ENCODE measurements at regions not wholly inside any gene's neighbourhood (a gene's known extent, or its start where the extent isn't known, plus 50 kb on each side); places are given as distances from the start of the nearest gene placed in this dataset.
"Not testable (repeated sequence)": the region's sequence is repeated elsewhere in the genome, so short reads cannot be mapped to it uniquely, and the experiment has no call there.

DNA sequence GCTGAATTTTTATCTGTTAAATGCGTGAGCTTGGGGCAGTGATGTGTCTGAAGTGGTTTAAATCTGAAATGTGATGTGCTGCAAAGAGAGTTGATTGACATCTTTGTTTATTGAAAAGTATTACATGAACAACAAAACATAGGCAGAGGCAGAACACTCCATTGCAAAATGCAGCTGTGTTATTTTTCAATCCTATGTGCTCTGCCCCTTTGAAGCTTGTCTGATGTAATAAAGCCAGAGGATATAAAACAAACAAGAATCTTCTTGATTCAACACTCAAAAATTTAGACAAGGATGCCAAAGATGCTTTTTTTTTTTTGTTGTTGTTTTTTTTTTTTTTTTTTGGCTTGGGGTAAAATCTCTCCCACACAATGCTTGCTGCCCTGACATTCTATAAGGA, 482.4 kb upstream of the MMS22L start:
- peak; percentile 25 for DNase-seq (ENCODE audit: low read depth)
- H3K4me3 ChIP-seq (ENCODE audit: low read depth, low read length): no peak overlapping the region

DNA sequence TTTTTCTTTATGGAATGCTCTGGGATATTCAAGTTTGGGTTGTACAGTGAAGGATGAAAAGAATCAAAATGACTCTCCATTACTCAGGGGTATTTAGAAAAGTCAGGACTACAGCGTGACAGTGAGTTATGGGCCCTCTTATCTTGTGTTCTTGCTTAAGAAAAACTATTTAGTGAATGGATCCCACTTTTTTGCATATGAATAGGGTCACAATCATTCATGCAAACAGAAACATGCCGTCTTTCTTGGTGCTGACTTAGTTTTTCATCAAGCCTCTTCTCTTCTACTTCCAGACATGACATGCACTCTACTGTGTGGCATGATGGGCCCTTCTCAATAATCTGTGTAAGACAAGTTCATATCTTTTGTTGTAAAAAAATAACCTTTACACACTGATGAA, 488.4 kb upstream of the MMS22L start:
- H3K4me3 ChIP-seq (ENCODE audit: low read depth, low read length): no peak overlapping the region
- DNase-seq (ENCODE audit: low read depth): no peak

DNA sequence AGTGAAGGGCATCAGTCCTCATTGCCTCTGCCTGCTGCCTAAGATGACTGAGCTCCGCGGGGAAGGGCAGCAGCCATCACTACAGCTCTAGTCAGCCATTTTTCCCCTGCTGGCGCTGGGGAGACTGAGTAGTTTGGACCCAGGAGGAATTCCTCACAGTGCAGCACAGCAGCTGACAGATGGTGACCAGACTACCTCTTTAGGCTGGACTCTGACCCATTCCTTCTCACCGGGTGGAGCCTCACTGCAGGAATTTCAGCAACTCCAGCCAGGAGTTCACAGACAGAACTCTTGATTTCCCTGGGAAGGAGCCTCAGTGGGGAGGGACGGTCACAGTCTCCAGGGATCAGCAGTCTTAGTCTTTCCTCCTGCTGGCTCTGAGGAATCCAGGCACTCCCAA, 492.0 kb upstream of the MMS22L start:
- no peak overlapping the region for H3K4me3 ChIP-seq (ENCODE audit: low read depth, low read length)
- DNase-seq (ENCODE audit: low read depth): no peak

DNA sequence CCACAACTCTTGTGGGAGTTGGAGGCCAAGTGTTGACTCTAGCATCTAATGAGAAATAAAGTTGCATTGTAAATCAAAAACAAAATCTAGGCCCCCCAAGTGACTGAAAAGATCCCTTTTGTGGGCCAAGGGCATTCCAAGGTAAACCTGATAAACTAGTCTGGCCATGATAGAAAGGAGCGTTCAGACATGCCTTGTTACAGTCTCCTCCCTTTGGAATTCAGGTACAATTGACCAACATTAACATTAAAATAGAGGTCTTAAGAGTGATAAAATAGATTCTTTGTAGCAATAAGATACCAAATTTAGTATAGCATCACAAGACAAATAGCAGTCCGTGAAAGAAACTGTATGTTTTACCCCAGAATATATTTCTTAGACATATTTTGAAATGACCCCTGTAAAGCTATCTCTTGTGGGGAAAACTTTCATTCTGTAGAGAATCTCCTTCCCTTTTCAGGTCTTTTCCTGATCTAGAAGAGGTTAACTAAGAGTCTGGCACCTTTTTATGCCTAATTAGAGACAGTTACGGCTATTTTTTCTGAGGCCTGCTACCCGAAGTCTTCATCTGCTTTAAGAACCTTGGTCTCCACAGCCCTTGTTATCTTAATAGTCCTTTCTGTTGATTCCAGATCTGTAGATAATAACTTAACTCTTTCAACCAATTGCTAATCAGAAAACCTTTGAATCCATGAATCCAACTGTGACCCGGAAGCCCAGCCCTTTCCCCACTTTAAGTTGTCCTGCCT, 495.4 kb upstream of the MMS22L start:
- no peak for DNase-seq (ENCODE audit: low read depth)
- H3K4me3 ChIP-seq (ENCODE audit: low read depth, low read length): no peak overlapping the region

DNA sequence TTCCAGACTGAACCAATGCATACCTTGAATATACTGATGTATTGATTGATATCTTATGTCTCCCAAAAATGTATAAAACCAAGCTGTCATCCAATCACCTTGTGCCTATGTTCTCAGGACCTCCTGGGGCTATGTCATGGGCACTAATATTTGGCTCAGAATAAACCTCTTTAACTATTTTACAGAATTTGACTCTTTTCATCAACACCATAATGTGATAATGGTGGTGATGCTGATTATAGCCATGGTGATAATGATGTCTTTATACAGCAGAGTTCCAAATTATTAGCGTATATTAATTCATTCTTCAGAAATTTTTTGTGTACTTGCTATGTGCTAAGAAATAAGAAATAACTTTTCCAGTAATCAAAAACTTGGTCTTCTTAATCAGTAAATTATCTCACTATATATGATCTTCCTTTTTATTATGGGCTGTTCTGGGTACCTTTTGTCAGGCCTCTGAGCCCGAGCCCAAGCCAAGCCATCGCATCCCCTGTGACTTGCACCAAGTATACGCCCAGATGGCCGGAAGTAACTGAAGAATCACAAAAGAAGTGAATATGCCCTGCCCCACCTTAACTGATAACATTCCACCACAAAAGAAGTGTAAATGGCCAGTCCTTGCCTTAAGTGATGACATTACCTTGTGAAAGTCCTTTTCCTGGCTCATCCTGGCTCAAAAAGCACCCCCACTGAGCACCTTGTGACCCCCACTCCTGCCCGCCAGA, 496.2 kb upstream of the MMS22L start:
- H3K4me3 ChIP-seq (ENCODE audit: low read depth, low read length); DNase-seq (ENCODE audit: low read depth): not testable (repeated sequence)

DNA sequence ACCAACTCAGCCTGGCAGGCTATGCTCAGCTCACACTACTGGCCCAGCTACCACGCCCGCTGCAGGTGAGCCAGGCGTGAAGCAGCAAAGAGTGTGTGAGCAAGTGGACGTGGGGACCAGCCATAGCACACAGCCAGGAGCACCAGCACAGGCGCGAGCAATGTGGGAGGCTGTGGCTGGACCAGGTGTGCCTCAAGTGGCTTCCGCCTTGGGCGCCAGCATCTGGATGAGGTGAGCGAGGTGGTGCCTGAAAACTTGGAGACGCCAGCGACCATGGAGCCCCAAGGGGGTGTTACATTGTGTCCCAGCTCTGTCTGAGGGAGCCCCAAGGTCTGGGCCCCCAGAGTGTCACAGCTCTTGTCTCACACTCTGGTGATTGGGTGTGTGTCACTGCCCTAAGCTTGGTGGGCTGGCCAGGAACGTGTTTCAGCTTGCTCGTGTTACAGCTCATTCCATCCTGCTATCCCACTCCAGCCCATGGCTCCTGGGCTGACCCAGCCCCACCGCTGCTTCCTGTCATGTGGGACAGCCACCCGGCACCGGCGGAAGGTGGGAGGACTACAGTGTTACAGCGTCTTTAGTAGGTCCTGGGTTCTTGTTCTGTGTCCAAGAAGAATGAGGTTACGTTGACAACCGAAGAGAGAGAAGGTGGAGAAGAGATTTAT, 508.0 kb upstream of the MMS22L start:
- DNase-seq (ENCODE audit: low read depth): no peak
- H3K4me3 ChIP-seq (ENCODE audit: low read depth, low read length): no peak overlapping the region

DNA sequence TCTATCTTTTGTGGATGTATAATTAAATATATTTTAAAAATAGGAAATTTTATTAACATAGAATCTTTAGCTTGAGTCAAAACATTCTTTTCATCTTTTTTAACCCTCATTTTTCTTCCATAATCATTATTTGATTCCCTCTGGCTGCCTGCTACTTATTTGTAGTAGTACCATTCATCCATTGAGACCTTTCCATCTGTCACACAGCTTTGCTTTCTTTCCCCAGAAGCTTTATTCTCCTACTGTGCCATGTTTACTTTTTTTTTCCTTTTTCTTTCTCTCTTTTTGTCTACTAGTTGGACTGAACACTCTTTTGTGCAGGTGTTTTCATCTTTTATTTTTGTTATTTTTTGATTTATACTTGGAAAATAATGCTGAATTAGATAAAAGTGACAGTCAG, 522.6 kb upstream of the MMS22L start:
- H3K4me3 ChIP-seq (ENCODE audit: low read depth, low read length): no peak overlapping the region
- no peak for DNase-seq (ENCODE audit: low read depth)

DNA sequence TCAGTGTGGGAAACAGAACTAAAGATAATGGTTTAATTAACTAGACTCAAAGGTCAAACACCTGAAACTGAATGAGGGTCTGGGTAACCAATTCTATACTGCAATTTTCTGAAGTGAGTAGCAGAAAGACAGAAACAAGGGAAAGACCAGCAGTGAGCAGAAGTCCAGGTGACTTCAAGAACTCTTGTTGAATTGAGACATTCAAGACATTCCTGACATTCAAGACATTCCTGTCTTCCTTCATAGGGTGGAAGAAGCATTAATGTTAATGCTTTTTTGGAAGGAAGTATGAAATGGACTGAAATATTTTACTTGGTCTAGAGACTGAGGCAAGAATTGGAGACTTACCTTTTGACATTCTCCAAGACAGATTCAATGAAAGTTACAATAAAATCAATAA, 529.9 kb upstream of the MMS22L start:
- no peak overlapping the region for H3K4me3 ChIP-seq (ENCODE audit: low read depth, low read length)
- no peak for DNase-seq (ENCODE audit: low read depth)

DNA sequence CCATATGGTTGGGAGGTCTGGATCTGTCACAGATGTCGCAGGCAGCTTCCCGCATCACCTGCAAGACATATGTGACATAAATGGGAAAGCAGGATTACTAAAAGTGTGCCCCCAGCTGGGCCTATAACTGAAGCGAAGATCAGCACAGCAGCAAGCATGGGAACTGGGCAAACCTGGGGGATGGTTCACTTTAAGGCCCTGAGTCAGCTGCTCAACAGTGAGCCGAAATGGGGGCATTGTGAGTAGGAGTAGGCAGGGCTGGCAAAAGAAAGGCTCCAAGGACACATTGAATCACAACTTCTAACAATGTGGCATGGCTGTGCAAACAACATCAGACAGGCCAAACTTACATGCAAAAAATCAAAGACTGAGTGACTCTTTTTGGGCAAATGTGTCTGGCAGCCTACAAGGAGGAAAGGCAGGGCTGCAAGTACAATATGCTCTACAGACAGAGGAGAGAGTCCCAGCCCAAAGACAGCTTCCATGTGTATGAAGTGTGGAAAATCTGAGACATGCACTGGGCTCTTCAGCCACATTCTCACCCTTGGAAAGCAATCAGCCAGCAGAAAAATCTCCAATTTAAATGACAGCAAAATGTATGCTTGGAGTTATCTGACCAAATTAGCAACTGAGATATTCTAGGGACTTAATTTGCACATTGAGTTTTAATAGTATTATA, 531.0 kb upstream of the MMS22L start:
- H3K4me3 ChIP-seq (ENCODE audit: low read depth, low read length): no peak overlapping the region
- no peak for DNase-seq (ENCODE audit: low read depth)

DNA sequence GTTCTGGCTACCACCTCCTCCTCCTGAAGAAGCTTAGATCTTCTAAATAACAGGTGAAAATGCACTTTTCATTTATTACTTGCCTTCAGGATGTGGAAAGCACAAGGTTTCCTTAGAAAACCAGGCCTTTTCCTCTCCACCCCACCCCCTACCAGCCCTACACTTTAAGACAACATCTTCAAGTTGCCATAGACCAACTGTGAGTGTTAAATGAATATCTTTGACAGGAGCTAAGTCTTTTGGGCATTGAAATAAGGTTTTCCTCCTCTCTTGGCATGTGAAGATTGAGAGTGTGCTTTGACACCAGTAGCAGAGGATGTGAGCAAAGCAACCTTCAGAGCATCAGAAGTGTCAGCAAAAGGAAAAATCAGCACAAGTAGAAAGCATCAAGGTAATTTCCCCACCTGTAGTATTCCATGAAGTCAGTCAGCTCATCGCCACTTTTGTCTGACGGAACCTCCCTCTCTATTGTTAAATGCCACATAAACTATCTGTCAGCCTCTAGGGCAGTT, 532.3 kb upstream of the MMS22L start:
- H3K4me3 ChIP-seq (ENCODE audit: low read depth, low read length): no peak overlapping the region
- no peak for DNase-seq (ENCODE audit: low read depth)

DNA sequence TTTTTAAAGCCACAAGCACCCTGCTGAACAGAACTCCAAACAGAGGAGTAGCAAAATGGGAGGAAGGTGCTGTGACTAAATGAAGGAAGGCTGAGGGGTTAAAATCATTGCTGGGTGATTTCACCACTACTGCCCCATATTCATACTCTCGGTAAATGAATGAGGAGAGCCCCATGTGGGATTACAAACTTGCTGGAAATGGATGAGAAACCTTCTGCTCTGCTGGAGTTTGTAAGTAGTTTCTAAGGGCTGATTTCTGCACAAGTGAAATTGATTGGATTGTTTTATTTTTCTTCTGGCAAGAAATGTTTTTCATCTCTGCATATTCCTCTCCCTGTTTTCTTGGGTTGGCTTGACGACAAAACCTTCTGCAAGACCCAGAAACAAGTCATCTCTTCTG, 533.5 kb upstream of the MMS22L start:
- no peak overlapping the region for H3K4me3 ChIP-seq (ENCODE audit: low read depth, low read length)
- DNase-seq (ENCODE audit: low read depth): no peak

DNA sequence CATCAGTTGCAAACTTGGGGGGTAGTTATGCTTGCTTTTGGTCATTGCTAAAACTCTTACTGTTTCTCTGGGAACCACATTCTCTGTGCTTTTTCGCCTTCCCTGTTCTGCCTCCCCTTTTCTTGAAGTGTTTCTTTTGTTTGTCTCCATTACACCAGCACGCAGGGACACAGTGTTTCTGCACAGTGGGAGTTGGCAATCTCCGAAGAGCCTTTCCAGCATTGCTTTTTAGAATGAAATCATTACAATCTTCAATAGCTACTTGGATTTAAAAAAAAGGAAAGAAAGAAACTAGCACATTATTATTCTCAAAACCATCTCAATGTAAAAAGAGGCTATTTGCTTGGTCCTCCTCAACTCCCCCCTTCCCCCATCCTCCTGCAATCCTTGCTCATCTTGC, 536.7 kb upstream of the MMS22L start:
- DNase-seq (ENCODE audit: low read depth): no peak
- H3K4me3 ChIP-seq (ENCODE audit: low read depth, low read length): no peak overlapping the region

DNA sequence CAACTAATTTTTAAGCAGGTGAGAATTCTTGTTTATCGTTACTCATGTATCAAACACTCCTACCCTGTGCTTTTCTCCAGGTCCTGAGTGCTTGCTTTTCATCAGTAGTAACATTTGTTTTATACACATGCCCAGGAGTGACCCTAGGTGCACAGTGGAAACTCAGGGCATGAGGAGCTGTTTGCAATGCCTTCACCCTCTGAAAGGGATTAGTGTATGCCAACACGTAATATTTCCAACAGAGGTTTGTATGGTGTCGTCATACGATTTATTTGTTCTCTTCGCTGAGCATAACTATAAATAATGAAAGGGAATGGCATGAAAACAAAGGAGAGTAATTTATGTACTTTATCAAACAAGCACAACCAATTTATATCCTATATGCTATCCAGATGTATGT, 537.4 kb upstream of the MMS22L start:
- no peak overlapping the region for H3K4me3 ChIP-seq (ENCODE audit: low read depth, low read length)
- DNase-seq (ENCODE audit: low read depth): no peak

DNA sequence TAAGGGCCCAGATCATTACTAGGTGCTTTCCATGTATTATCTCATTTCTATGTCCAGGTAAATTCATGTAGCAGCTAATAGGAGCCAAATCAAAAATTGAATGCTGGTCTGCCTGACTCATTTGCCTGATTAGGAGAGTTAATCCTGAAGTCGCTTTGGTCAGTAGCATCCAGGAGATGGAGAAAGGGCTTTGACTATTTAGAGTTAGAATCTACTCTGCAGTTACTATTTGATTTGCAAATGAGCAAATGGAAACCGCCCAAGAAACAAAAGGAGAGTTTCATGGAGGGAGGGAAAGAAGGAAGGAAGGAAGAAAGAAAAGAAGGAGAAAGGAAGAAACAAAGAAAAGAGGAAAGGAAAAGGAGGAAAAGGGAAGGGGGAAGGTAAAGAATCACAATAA, 539.6 kb upstream of the MMS22L start:
- no peak for DNase-seq (ENCODE audit: low read depth)
- H3K4me3 ChIP-seq (ENCODE audit: low read depth, low read length): no peak overlapping the region

DNA sequence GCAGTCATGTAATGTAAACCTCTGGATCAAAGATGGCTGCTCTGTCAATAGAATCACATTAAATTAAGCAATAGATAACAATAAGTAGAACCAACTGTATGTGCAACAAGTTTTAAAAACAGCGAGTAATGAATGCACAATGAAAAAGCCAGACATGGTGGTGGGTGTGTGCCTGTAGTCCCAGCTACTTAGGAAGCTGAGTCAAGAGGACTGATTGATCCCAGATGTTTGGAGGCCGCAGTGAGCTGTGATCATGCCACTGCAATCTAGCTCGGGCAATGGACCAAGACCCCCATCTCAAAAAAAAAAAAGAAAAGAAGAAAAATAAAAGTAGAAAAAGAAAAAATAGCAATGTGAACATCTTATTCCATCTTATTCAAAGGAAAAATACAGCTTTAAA, 558.7 kb upstream of the MMS22L start:
- peak; percentile 70 for DNase-seq (ENCODE audit: low read depth)
- no peak overlapping the region for H3K4me3 ChIP-seq (ENCODE audit: low read depth, low read length)

DNA sequence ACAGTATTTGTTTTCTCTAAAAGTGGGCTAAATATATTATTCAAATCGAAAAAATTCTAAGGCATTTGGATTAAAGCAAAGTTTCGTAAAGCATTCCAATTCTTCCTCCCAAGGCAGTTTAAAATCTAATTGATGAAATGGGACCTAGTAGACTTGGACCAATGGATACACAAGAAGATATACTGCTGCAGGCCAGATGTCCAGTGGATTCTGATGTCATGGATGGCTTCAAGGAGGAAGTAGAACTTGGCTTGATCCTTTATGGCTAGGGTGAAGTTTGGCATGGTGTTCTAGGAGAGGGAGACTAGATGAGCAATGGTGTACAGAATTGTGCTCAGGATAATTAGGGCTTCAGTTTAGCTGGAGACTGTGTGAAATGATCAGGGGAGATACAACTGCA, 559.5 kb upstream of the MMS22L start:
- H3K4me3 ChIP-seq (ENCODE audit: low read depth, low read length): no peak overlapping the region
- no peak for DNase-seq (ENCODE audit: low read depth)

DNA sequence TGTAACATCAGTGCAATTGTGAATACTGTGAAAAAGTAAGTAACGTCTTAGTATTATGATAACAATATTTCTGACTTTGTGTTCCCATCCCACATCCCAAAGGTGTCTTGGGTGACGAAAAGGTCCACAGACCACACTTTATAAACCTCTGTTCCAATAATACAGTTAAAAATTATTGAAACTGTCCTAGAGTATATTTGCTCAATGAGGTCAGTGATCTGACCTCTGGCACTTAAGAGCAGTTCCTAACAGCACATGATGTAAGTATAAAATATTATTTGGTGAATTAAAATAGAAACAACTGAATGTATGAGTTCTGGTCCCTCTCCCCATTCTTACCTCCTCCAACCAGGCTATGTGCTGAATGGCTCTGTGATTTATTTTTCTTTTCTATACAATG, 566.4 kb upstream of the MMS22L start:
- H3K4me3 ChIP-seq (ENCODE audit: low read depth, low read length): no peak overlapping the region
- DNase-seq (ENCODE audit: low read depth): no peak

DNA sequence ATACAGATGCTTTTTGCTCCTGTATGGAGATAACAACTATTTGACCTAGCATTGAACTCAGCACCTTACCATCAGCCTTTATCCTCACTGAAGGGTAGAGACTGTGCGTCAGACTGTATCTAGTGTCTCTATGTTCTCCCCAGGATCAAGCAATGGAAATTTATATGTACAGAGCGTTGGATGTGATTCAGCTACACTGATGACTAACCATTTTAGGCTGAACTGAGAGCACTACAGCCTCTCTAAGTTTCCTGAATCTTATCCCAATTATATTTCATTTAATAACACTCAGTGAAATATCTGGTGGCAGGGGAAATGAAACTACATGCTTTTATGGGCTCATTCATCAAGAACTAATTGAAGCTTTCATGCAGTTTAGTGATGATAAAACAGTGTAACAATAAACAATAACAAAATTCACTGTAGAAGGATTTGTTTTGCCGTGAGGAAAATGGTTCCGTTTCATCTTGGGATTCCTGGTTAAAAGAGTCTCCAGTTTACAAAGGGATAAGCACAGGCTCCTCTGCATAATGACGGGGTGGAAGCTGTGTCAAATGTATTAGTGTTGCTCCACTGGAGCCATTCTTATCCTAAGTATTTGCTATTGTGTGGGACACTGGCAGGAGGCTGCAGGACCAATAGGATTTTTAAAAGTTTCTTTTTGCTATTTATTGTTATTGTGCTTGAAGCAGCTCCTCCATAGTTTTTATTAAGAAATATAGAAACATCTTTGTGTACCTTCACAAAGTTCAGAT, 567.6 kb upstream of the MMS22L start:
- H3K4me3 ChIP-seq (ENCODE audit: low read depth, low read length): no peak overlapping the region
- DNase-seq (ENCODE audit: low read depth): peak; percentile 27

DNA sequence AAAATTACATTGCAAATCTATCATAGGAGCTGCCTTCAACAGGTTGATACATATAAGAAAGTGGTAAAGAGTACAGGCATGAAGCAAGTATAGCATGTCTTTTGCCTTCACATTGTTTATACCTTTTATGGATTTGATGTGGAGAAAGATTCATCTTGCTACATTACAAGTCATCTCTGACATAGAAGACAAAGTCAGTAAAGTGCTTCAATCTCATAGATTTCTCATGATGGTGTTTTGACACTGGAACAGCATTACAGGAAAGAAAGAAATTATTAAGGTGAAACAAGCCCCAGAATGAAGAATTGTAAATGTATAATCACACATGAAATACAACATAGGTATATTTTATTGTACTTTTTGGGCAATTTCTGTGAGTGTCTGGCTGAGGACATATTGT, 580.7 kb upstream of the MMS22L start:
- DNase-seq (ENCODE audit: low read depth): no peak
- no peak overlapping the region for H3K4me3 ChIP-seq (ENCODE audit: low read depth, low read length)
